ENCODE measurements at regions not wholly inside any gene's neighbourhood (a gene's known extent, or its start where the extent isn't known, plus 50 kb on each side); places are given as distances from the start of the nearest gene placed in this dataset.
"Not testable (repeated sequence)": the region's sequence is repeated elsewhere in the genome, so short reads cannot be mapped to it uniquely, and the experiment has no call there.

- Histone ChIP-seq H3K27ac (no peak overlapping the region), H3K36me3 (no peaks in the 10 kb centered on the region), H3K27me3 (no peaks in the 10 kb centered on the region), H3K4me1 (peaks cover 0 to 2% (median 0%) of the 10 kb centered on the region in 3 donors), H3K9me3 (no peaks in the 10 kb centered on the region), H3K4me3 (no peak overlapping the region)
- ATAC-seq (no peak), DNase-seq (no peak), FAIRE-seq (no peak)
- intact Hi-C loops (cut with DNase I): no loop called here
- TF ChIP-seq, protein P1, sequence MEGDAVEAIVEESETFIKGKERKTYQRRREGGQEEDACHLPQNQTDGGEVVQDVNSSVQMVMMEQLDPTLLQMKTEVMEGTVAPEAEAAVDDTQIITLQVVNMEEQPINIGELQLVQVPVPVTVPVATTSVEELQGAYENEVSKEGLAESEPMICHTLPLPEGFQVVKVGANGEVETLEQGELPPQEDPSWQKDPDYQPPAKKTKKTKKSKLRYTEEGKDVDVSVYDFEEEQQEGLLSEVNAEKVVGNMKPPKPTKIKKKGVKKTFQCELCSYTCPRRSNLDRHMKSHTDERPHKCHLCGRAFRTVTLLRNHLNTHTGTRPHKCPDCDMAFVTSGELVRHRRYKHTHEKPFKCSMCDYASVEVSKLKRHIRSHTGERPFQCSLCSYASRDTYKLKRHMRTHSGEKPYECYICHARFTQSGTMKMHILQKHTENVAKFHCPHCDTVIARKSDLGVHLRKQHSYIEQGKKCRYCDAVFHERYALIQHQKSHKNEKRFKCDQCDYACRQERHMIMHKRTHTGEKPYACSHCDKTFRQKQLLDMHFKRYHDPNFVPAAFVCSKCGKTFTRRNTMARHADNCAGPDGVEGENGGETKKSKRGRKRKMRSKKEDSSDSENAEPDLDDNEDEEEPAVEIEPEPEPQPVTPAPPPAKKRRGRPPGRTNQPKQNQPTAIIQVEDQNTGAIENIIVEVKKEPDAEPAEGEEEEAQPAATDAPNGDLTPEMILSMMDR (IDR thresholded peaks at IDR 0.05): no peak
- 91 to 92% methylated on average over 6 of the region's 6 CpGs for WGBS, 2 donors
Observed at GRCh38 chr2:72078773-72079172, 68.9 kb downstream of the CYP26B1 start.

DNA sequence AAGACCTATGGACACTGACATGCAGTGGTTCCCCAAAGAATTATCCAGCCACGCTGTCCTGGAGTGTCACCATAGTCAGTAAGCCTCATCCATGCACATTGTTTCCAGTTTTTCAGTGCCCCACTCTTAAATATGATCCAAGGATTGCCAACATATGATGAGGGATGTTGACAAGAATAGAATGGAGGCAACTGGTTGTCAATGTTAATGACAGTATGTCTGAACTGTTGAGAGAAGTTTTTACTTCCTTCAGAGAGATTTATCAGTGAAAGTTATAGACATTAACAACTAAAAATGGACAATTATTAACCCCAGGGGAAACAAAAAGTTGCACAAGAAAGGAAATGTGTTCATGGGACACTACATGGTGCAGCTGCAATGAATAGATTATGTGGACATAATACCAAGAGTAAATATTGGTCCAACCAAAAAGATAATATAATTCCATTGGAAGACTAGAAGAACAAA, 69.9 kb downstream of the CYP26B1 start:
- Histone ChIP-seq H3K36me3 (no peaks in the 10 kb centered on the region), H3K27me3 (no peaks in the 10 kb centered on the region), H3K4me1 (peaks cover 0 to 2% (median 0%) of the 10 kb centered on the region in 3 donors), H3K4me3 (no peak overlapping the region), H3K27ac (no peak overlapping the region), H3K9me3 (no peaks in the 10 kb centered on the region)
- FAIRE-seq: no peak
- intact Hi-C loops (cut with DNase I): no loop called here
- 45 to 58% methylated on average over 1 of the region's 1 CpG for WGBS, 2 donors
- TF ChIP-seq, protein P1 (IDR thresholded peaks at IDR 0.05): no peak
- peak; percentile 23 to 55 (median 45) for ATAC-seq
- DNase-seq: no peak

- intact Hi-C loops (cut with DNase I); H3K27ac ChIP-seq; H3K27me3 ChIP-seq; ATAC-seq; FAIRE-seq; H3K9me3 ChIP-seq; H3K4me3 ChIP-seq; H3K4me1 ChIP-seq; DNase-seq; H3K36me3 ChIP-seq: not testable (repeated sequence)
- 69% methylated on average over 7 to 8 of the region's 8 CpGs for WGBS, 2 donors
Observed at GRCh38 chr2:72073373-72073772, 74.3 kb downstream of the CYP26B1 start.

- H3K27ac ChIP-seq, DNase-seq, ATAC-seq: not testable (repeated sequence)
Observed at GRCh38 chr2:72064197-72064596, 83.5 kb downstream of the CYP26B1 start.

GRCh38 chr2:72062336-72062735, 85.3 kb downstream of the CYP26B1 start:
- TF ChIP-seq, protein P1 (IDR thresholded peaks at IDR 0.05): no peak
- no peaks in the 10 kb centered on the region for H3K36me3 ChIP-seq
- FAIRE-seq (no peak), ATAC-seq (no peak), DNase-seq (no peak)
- H3K9me3 ChIP-seq: no peaks in the 10 kb centered on the region
- H3K4me3 ChIP-seq: no peak overlapping the region
- no peaks in the 10 kb centered on the region for H3K4me1 ChIP-seq
- no peak overlapping the region for H3K27ac ChIP-seq
- WGBS, 2 donors: 82 to 88% methylated on average over 3 of the region's 3 CpGs
- intact Hi-C loops (cut with DNase I): no loop called here
- no peaks in the 10 kb centered on the region for H3K27me3 ChIP-seq

More at GRCh38 chr2:72064197-72064596, 83.5 kb downstream of the CYP26B1 start:
- H3K4me3 ChIP-seq; H3K27me3 ChIP-seq; FAIRE-seq; intact Hi-C loops (cut with DNase I); H3K36me3 ChIP-seq; H3K9me3 ChIP-seq; H3K4me1 ChIP-seq: not testable (repeated sequence)
- 61 to 73% methylated on average over 13 to 14 of the region's 14 CpGs for WGBS, 2 donors

GRCh38 chr2:72057308-72057707, 90.4 kb downstream of the CYP26B1 start:
- DNase-seq (no peak), FAIRE-seq (no peak), ATAC-seq (no peak)
- no peak overlapping the region for H3K27ac ChIP-seq
- H3K4me1 ChIP-seq: no peaks in the 10 kb centered on the region
- H3K36me3 ChIP-seq: no peaks in the 10 kb centered on the region
- H3K27me3 ChIP-seq: no peaks in the 10 kb centered on the region
- no peaks in the 10 kb centered on the region for H3K9me3 ChIP-seq
- TF ChIP-seq, protein P1 (IDR thresholded peaks at IDR 0.05): no peak
- intact Hi-C loops (cut with DNase I): no loop called here
- no peak overlapping the region for H3K4me3 ChIP-seq
- WGBS, 2 donors: 38 to 50% methylated on average over 1 of the region's 1 CpG
